Peyer's patch (tissue), 4 donors: ENCODE measurements at regions not wholly inside any gene's neighbourhood (a gene's known extent, or its start where the extent isn't known, plus 50 kb on each side); places are given as distances from the start of the nearest gene placed in this dataset.
"Not testable (repeated sequence)": the region's sequence is repeated elsewhere in the genome, so short reads cannot be mapped to it uniquely, and the experiment has no call there.

ENCODE experiments used
- DNase-seq, 3 donors: peaks; one replicate each; pipeline ENCODE4 v3.0.0-alpha.2; 2017 to 2019
- H3K27ac ChIP-seq, 4 donors: fragments of 200-600 bp; sonication (generic); one replicate each; pipeline ENCODE4 v1.5.1; 2016 to 2019
- H3K27me3 ChIP-seq, 2 donors: fragments of 200-600 bp; sonication (generic); one replicate each; pipeline ENCODE4 v1.5.1; 2019
- H3K36me3 ChIP-seq, 3 donors: fragments of 200-600 bp; sonication (generic); one replicate each; pipeline ENCODE4 v1.5.1; 2016 to 2019
- H3K4me1 ChIP-seq, 4 donors: fragments of 200-600 bp; sonication (generic); one replicate each; pipeline ENCODE4 v1.5.1; 2016 to 2019
- H3K4me3 ChIP-seq, 4 donors: fragments of 200-600 bp; sonication (generic); 1 replicate in 3 of 4; 2 replicates in 1 of 4; pipeline ENCODE4 v1.5.1; 2016 to 2019; ENCODE audit warnings: mild to moderate bottlenecking in 1 of 4
- H3K9me3 ChIP-seq, 4 donors: fragments of 200-600 bp; sonication (generic); one replicate each; pipeline ENCODE4 v1.5.1; 2016 to 2019; ENCODE audit warnings: mild to moderate bottlenecking in 1 of 4
- CTCF ChIP-seq, 6 experiments: fragments of 450-650 bp in 4 of 6; fragments of 200-600 bp in 2 of 6; sonication (generic) in 1 of 6; IDR thresholded peaks; one replicate each; pipeline ENCODE4 v1.5.1; 2017 to 2019; ENCODE audit warnings: antibody characterized with exemption in 6 of 6, mild to moderate bottlenecking in 3 of 6, moderate library complexity in 1 of 6
- POLR2A ChIP-seq, 2 donors: fragments of 450-650 bp; IDR thresholded peaks; one replicate each; pipeline ENCODE4 v1.5.1; 2017; ENCODE audit warnings: antibody characterized with exemption in 2 of 2, mild to moderate bottlenecking in 2 of 2, moderate library complexity in 2 of 2

DNA sequence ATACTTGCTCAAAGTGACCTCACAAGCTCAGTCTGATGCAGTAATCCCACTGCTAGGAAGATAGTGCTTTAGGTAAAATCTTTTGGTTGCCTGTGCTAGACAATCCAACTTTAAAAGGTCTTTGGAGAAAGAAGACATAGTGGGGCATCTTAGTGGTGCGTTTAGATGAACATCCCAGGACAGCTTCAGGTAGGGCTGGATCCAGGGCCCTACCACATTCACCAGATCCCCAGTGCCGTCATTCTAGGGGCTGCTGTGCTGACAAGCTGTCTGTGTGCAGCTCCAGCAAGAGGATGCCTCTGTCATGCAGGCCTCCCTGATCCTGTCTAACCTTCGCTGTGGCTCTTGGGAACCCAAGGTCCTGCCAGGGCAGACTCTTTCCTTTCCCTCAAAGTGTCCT is 100.7 kb upstream of the EIF5 start:
- DNase-seq: no peak
- H3K36me3 ChIP-seq: no peaks in the 10 kb centered on the region
- TF ChIP-seq CTCF (IDR thresholded peaks at IDR 0.05) (no peak), POLR2A (IDR thresholded peaks at IDR 0.05) (no peak)
- no peak overlapping the region for H3K27ac ChIP-seq
- H3K9me3 ChIP-seq: peaks cover 0 to 4% (median under 1%) of the 10 kb centered on the region in 4 donors
- no peaks in the 10 kb centered on the region for H3K27me3 ChIP-seq
- H3K4me3 ChIP-seq: no peak overlapping the region
- H3K4me1 ChIP-seq: peaks cover 0 to 9% (median 0%) of the 10 kb centered on the region in 4 donors

DNA sequence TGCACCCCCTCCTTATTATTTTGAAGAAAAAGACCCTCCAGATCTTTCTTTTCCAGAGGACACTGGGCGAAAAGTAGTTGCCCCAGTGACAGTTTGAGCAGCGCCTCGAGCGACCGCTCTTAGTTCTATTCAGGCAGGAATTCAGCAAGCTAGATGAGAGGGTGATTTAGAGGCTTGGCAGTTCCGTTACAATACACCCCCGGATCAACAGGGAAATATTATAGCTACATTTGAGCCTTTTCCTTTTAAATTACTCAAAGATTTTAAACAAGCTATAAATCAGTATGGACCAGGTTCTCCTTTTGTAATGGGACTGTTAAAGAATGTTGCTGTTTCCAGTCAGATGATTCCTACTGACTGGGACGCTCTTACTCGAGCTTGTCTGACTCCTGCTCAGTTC is 99.2 kb upstream of the EIF5 start:
- H3K27ac ChIP-seq, H3K4me3 ChIP-seq, DNase-seq, H3K36me3 ChIP-seq, H3K27me3 ChIP-seq, H3K4me1 ChIP-seq: not testable (repeated sequence)
- H3K9me3 ChIP-seq: peaks cover 0 to 11% (median 2%) of the 10 kb centered on the region in 4 donors

DNA sequence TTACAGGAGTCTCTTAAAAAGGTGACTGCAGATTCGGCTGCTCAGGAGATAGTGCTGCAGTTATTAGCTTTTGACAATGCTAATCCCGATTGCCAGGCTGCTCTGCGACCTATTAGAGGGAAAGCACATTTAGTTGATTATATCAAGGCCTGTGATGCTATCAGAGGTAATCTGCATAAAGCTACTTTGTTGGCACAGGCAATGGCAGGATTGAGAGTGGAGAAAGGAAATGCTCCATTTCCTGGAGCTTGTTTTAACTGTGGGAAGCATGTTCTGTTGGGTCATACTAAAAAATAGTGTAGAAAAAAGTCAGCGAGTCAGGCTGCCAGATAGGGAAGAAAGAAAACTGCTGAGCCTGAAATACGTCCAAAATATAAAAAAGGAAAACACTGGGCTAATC is 98.5 kb upstream of the EIF5 start:
- not testable (repeated sequence) for DNase-seq, H3K4me1 ChIP-seq, H3K4me3 ChIP-seq, H3K27me3 ChIP-seq, H3K36me3 ChIP-seq, H3K27ac ChIP-seq
- H3K9me3 ChIP-seq: peaks cover 0 to 11% (median 4%) of the 10 kb centered on the region in 4 donors

GRCh38 chr14:103239751-103240150 is 94.3 kb upstream of the EIF5 start:
- no peaks in the 10 kb centered on the region for H3K4me1 ChIP-seq
- H3K4me3 ChIP-seq: no peak overlapping the region
- DNase-seq: no peak
- H3K27ac ChIP-seq: no peak overlapping the region
- H3K9me3 ChIP-seq: peaks cover 0 to 11% (median 5%) of the 10 kb centered on the region in 4 donors
- TF ChIP-seq POLR2A (IDR thresholded peaks at IDR 0.05): no peak
- TF ChIP-seq CTCF (IDR thresholded peaks at IDR 0.05): no peak
- no peaks in the 10 kb centered on the region for H3K27me3 ChIP-seq
- H3K36me3 ChIP-seq: no peaks in the 10 kb centered on the region

- Histone ChIP-seq H3K4me3 (no peak overlapping the region), H3K36me3 (no peaks in the 10 kb centered on the region), H3K27ac (no peak overlapping the region), H3K4me1 (no peaks in the 10 kb centered on the region), H3K9me3 (peaks cover 0 to 11% (median 5%) of the 10 kb centered on the region in 4 donors), H3K27me3 (no peaks in the 10 kb centered on the region)
- no peak for TF ChIP-seq POLR2A (IDR thresholded peaks at IDR 0.05)
- TF ChIP-seq CTCF (IDR thresholded peaks at IDR 0.05): no peak
- no peak for DNase-seq
Observed at GRCh38 chr14:103241531-103241930, 92.5 kb upstream of the EIF5 start.

GRCh38 chr14:103243764-103244737 is 90.0 kb upstream of the EIF5 start:
- H3K36me3 ChIP-seq: no peaks in the 10 kb centered on the region

GRCh38 chr14:103245624-103246031 is 88.4 kb upstream of the EIF5 start:
- H3K27ac ChIP-seq: peak overlapping the region in 2 of 4 donors; percentile 55 to 56

More at GRCh38 chr14:103243764-103244737, 90.0 kb upstream of the EIF5 start:
- no peaks in the 10 kb centered on the region for H3K4me1 ChIP-seq
- H3K9me3 ChIP-seq: peaks cover 0 to 6% (median 2%) of the 10 kb centered on the region in 4 donors
- no peak overlapping the region for H3K4me3 ChIP-seq
- no peak overlapping the region for H3K27ac ChIP-seq
- H3K27me3 ChIP-seq: no peaks in the 10 kb centered on the region
- TF ChIP-seq CTCF (IDR thresholded peaks at IDR 0.05): no peak
- TF ChIP-seq POLR2A (IDR thresholded peaks at IDR 0.05): no peak
- DNase-seq: no peak

More at GRCh38 chr14:103245624-103246031, 88.4 kb upstream of the EIF5 start:
- DNase-seq, H3K4me3 ChIP-seq, H3K9me3 ChIP-seq, H3K36me3 ChIP-seq, H3K4me1 ChIP-seq, H3K27me3 ChIP-seq: not testable (repeated sequence)
